Anterior cingulate cortex (tissue), 58 donors: ENCODE measurements at regions not wholly inside any gene's neighbourhood (a gene's known extent, or its start where the extent isn't known, plus 50 kb on each side); places are given as distances from the start of the nearest gene placed in this dataset.
"Not testable (repeated sequence)": the region's sequence is repeated elsewhere in the genome, so short reads cannot be mapped to it uniquely, and the experiment has no call there.

Source experiments
- DNase-seq, 58 donors: peaks; one replicate each; lab custom pipeline; 2025; lab: John Stamatoyannopoulos, UW

DNA sequence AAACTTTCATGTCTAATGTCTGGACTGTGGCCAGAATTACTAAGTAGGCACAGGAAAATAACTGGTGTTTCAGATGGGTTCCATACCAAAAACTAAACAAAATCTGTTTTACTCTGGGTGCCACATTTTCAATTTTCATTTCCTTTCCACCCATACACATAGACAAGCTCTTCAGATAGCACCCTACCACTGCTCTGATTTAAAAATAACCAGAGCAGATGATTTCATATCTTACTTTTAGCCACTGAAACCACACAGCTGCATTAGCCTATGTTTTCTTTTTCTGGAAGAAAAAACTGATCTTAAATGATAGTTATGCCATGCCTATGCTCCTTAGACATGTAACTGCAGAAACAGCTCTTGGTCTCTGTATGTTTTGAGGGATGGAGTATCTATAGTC, 647.6 kb downstream of the CPS1 start:
- DNase-seq = no peak

DNA sequence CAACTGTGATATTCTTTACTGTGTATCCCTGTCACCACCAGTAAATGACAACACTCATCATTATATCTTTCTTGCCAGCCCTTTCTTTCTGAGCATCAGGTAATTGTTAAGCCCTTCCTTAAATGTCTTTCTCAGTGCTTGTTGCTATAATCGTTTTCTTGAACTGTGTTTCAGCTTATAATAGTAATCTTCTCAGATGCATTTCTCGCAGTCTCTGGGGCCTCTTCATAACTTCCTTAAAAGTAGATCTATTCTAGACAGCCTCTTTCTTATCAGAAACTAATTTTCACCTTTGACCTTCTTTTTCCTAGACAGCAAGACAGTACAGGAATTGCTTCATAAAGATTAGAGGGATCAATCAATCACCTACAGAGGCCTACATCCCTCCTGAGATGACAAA, 648.1 kb downstream of the CPS1 start:
- no peak for DNase-seq

GRCh38 chr2:211204902-211205301, 648.5 kb downstream of the CPS1 start:
- DNase-seq = no peak

GRCh38 chr2:211205358-211205757, 649.0 kb downstream of the CPS1 start:
- no peak for DNase-seq

DNA sequence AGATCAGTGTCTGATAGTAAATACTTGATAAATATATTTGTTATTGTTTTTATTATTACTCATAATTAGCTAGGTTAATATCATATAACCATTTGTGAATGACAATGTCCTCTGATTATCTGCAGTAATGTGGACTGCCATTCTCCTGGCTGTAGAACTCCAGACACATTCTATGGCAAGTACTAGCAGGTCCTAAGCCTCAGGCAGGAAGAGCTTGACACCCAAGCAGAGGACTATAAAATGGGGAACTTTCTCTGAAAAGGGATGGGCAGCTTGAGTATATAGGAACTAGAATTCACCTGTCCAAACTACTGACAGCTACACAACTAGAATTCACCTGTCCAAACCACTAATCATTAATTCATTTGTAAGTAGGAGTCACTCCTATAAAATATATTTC, 649.4 kb downstream of the CPS1 start:
- no peak for DNase-seq

- DNase-seq = no peak
Observed at GRCh38 chr2:211216221-211216620, 659.8 kb downstream of the CPS1 start.

DNA sequence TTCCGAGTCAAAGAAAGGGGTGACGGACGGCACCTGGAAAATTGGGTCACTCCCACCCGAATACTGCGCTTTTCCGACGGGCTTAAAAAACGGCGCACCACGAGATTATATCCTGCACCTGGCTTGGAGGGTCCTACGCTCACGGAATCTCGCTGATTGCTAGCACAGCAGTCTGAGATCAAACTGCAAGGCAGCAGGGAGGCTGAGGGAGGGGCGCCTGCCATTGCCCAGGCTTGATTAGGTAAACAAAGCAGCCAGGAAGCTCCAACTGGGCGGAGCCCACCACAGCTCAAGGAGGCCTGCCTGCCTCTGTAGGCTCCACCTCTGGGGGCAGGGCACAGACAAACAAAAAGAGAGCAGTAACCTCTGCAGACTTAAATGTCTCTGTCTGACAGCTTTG, 663.1 kb downstream of the CPS1 start:
- not testable (repeated sequence) for DNase-seq

- DNase-seq = no peak
Observed at GRCh38 chr2:211225784-211226183, 669.4 kb downstream of the CPS1 start.

DNA sequence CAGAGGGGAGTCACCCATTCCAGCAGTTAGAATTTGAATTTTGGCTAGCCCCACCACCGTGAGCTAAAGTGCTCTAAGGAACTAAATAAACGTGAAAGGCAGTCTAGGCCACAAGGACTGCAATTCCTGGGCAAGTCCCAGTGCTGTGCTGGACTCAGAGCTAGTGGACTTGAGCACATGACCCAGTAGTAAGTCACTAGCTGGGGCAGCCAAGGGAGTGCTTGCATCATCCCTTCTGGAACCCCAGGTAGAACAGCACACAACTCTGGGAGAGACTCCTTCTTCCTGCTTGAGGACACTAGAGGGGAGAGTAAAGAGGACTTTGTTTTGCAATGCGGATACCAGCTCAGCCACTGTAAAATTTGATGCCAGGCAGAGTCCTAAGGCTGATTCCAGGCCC, 672.2 kb downstream of the CPS1 start:
- DNase-seq = no peak

DNA sequence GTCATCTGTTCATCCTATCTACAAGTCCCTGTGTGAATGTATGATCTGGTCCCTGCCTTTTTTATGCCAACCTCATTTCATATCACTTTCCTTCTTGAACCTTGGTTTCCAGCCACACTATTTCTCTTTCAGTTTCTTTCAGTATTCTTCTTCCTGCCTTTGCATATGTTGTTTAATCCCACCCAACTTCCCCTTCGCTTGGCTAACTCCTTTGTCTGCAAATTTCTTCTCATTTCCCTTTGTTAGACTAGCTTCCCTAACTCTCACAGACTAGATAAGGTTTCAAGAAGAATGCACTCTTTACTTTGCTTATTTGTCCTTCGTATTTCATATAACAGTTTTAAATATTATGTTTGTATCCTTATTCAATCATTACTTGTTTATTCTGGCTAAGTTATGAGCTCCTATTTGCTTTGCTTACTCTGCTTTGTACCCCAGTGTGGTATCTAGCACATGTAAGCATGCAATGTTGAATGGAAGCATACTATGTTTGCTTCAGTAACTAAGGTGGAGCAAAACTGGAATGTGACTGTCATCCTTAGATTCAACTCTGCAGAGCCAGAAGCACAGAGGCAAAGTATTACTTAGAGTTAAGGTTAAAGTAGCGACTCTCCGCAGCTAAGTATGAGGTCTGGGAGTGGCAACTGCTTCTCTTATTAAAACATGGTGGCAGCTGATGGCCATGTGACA, 681.3 kb downstream of the CPS1 start:
- no peak for DNase-seq

DNA sequence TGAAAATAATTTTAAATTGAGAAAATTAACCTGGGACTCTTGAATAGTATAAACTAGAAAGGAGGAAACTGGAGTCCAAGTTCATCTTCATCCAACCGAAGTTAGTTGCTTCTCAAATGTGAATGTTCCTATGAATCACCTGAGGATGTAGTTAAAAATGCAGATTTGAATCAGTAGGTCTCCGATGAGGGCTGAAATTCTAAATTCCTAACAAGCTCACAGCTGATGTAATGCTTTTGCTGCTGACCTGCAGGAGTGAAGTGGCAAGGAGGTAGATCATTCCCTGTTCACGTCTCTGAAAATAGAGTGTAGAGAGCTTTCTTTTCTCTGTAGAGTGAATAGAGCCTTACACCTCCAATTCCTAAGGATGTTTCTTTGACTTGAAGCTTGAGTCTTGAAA, 685.5 kb downstream of the CPS1 start:
- no peak for DNase-seq

DNA sequence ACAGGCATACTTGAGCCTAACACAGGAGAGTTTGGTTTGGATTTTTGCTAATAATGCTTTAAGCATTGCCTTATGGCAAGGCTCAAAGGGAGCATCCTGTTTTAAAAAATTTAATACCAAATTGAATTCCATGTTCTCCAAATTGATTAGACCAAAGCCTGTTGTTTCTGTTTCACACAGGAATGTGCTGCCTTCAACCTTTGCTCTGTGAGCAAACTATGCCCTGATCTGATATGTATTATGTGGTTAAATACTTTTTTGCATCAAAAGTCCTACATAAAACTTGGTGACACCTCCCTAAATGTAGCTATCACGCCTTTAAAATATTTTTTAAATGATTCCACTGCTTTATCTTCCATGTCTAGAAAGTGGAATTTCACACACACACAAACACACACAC, 691.4 kb downstream of the CPS1 start:
- DNase-seq = no peak

GRCh38 chr2:211248841-211249240, 692.4 kb downstream of the CPS1 start:
- DNase-seq = no peak

GRCh38 chr2:211251016-211251415, 694.6 kb downstream of the CPS1 start:
- no peak for DNase-seq

- DNase-seq = no peak
Observed at GRCh38 chr2:211258646-211259335, 702.4 kb downstream of the CPS1 start.

DNA sequence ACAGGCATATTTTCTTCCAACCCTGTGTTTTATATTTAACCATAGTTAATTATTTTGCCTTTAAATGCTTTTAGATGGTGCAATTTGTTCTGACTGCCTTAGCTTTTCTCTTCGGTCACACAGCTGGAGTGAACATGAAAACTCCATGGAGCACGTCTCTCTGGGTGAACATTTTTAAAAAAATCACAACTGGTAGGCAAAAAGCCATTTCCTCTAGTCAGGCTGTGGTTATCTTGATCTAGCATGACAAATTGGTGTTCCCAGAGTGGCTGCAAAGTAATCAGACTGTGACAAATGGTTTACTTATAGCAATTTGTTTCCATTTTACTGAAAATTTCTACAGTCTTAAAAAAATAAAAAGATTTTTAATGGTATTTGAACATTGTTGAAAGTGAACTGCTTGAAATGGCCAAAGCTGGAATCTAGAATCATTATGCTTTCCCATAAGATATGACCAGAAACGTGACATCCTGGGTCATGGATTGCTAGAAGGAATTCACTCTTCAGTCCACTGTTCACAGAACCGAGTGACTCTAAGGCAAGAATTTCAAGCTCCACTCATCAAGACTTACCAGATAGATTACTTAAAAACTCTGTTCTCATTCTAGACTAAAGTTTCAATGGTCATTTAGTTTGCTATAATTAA, 703.6 kb downstream of the CPS1 start:
- no peak for DNase-seq

GRCh38 chr2:211270257-211270656, 713.9 kb downstream of the CPS1 start:
- DNase-seq = no peak

GRCh38 chr2:211281430-211282073, 725.2 kb downstream of the CPS1 start:
- no peak for DNase-seq

- DNase-seq = no peak
Observed at GRCh38 chr2:211302676-211303075, 746.3 kb downstream of the CPS1 start.

DNA sequence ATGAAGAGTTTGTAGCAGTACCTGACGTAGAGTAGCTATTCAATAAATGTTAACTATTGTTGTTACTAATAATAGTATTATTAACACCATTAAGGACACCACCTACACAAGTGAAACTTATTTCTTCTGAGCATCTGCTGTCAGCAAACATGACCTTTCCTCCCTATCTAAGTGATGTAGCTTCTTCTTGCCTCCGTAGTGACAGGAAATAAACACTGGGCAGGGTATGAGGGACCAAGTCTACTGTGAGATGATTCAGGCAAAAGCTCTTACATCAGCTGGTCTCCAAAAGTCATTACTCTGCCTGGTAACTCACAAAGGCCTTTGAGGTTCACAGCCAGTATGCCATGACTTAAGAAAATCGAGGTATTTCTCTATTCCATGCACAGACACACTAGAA, 750.5 kb downstream of the CPS1 start:
- DNase-seq = no peak
